Left ventricle myocardium inferior (tissue), 1 donor: ENCODE measurements at regions not wholly inside any gene's neighbourhood (a gene's known extent, or its start where the extent isn't known, plus 50 kb on each side); places are given as distances from the start of the nearest gene placed in this dataset.

ENCODE experiments used
- DNase-seq: peaks from one replicate; pipeline ENCODE4 v3.0.0-alpha.2; 2020
- H3K27ac ChIP-seq: fragments of 200-600 bp; replicated peaks from 2 replicates; pipeline ENCODE4 v1.8.0; 2021
- H3K27me3 ChIP-seq: fragments of 200-600 bp; 2 replicates; pipeline ENCODE4 v1.8.0; 2021; ENCODE audit warnings: low read depth
- H3K36me3 ChIP-seq: fragments of 200-600 bp; 2 replicates; pipeline ENCODE4 v1.8.0; 2021
- H3K4me1 ChIP-seq: fragments of 200-600 bp; 2 replicates; pipeline ENCODE4 v1.8.0; 2021
- H3K4me3 ChIP-seq: fragments of 200-600 bp; 2 replicates; pipeline ENCODE4 v1.8.0; 2021; ENCODE audit warnings: mild to moderate bottlenecking, moderate library complexity
- H3K9me3 ChIP-seq: fragments of 200-600 bp; replicated peaks from 2 replicates; pipeline ENCODE4 v1.8.0; 2021
- intact Hi-C: fragments of 100-400 bp; cut with micrococcal nuclease; formaldehyde crosslinking; loops from one replicate; pipeline ENCODE4 v1.11.0; 2022
- TF ChIP-seq, protein P1 (sequence below): fragments of 200-600 bp; IDR thresholded peaks from 2 replicates; pipeline ENCODE4 v1.8.0; 2021; ENCODE audit warnings: antibody characterized with exemption, mild to moderate bottlenecking, borderline replicate concordance
- donor health status: DM: no; HTN: yes; CAD: no; lungs with severe emphysema.

DNA sequence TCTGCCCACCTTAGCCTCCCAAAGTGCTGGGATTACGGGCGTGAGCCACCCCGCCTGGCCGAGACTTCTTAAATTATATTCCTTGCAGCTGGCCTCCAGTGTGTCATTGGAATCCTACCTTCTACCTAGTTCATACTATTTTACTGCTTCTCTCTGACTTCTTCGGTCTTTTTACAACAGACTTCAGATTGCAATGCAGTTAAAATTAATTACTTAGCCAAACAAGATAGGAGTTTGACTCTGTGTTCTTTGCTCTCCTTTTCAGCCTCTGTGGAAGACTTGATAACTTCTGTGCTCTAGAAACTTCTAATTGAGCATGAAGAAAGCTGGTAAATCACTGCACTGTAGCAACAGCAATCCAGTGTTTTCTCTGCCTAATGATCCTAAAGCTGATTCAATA is 199.5 kb downstream of the GASK1B start:
- no peak overlapping the region for H3K4me3 ChIP-seq
- H3K27ac ChIP-seq = no peak overlapping the region
- intact Hi-C loops = no loop called here
- H3K9me3 ChIP-seq = peaks cover 8% of the 10 kb centered on the region
- no peak for DNase-seq
- H3K4me1 ChIP-seq = no peaks in the 10 kb centered on the region
- no peaks in the 10 kb centered on the region for H3K27me3 ChIP-seq
- no peaks in the 10 kb centered on the region for H3K36me3 ChIP-seq
- TF ChIP-seq, protein P1, sequence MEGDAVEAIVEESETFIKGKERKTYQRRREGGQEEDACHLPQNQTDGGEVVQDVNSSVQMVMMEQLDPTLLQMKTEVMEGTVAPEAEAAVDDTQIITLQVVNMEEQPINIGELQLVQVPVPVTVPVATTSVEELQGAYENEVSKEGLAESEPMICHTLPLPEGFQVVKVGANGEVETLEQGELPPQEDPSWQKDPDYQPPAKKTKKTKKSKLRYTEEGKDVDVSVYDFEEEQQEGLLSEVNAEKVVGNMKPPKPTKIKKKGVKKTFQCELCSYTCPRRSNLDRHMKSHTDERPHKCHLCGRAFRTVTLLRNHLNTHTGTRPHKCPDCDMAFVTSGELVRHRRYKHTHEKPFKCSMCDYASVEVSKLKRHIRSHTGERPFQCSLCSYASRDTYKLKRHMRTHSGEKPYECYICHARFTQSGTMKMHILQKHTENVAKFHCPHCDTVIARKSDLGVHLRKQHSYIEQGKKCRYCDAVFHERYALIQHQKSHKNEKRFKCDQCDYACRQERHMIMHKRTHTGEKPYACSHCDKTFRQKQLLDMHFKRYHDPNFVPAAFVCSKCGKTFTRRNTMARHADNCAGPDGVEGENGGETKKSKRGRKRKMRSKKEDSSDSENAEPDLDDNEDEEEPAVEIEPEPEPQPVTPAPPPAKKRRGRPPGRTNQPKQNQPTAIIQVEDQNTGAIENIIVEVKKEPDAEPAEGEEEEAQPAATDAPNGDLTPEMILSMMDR = no peak

- Histone ChIP-seq H3K4me1 (no peaks in the 10 kb centered on the region), H3K27me3 (no peaks in the 10 kb centered on the region), H3K27ac (no peak overlapping the region), H3K9me3 (no peaks in the 10 kb centered on the region), H3K4me3 (no peak overlapping the region), H3K36me3 (no peaks in the 10 kb centered on the region)
- intact Hi-C loops = no loop called here
- TF ChIP-seq, protein P1 = no peak
- no peak for DNase-seq
Measured at GRCh38 chr4:157964463-157964862, 208.4 kb downstream of the GASK1B start.

DNA sequence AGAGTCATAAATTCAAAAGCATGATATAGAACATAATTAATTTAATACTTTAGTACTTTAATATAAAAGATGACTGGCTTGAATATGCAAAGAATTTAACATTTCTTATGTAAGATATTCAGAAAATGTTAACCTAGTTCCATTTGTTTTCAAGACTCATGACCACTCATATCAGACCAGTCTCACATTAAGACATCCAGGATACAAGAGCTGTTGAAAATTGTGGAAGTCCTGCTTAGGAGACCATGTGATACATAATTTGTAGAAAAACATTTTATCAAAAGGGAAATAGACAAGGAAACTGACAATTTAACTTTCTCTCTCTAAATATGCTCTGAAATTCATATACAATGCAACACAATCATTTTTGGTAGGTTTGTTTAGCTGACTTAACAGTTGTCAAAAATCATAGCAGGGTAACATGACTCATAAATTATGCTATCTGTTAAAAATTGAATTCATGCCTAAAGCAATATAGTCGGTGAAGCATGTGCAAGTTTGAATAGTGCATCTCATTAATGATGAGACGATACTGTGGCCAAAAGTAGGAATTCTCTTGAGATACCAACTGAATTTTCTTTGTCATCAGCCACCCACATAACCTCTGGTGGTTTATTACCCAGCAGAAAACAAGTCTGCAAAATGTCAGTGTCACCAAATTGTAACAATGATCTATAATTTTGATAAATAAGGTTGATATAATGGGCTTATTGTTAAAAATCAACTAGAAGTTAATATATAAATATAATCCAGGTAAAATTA is 211.4 kb downstream of the GASK1B start:
- Histone ChIP-seq H3K9me3 (no peaks in the 10 kb centered on the region), H3K27ac (no peak overlapping the region), H3K27me3 (no peaks in the 10 kb centered on the region), H3K4me3 (no peak overlapping the region), H3K36me3 (no peaks in the 10 kb centered on the region), H3K4me1 (no peaks in the 10 kb centered on the region)
- intact Hi-C loops = no loop called here
- TF ChIP-seq, protein P1 = no peak
- DNase-seq = no peak

DNA sequence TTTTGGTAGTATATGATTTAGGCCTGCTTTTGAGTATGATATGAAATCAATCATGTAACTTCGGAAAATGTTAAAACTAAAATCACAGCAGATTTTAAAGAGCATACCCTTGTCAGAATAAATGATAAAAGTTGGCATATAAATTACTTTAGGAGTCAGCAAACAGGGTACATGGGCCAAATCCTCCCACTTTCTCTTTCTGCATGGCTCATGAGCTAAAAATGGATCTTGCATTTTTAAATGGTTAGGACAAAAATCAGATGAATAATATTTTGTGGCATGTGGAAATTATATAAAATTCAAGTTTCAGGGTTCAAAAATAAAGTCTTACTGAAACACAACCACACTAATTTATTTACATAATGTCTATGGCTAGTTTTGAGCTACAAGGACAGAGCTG is 214.9 kb downstream of the GASK1B start:
- no peak overlapping the region for H3K27ac ChIP-seq
- TF ChIP-seq, protein P1 = no peak
- H3K9me3 ChIP-seq = no peaks in the 10 kb centered on the region
- H3K4me1 ChIP-seq = no peaks in the 10 kb centered on the region
- no peaks in the 10 kb centered on the region for H3K27me3 ChIP-seq
- intact Hi-C loops = no loop called here
- no peak overlapping the region for H3K4me3 ChIP-seq
- H3K36me3 ChIP-seq = no peaks in the 10 kb centered on the region
- no peak for DNase-seq

GRCh38 chr4:157942017-157942416 is 230.8 kb downstream of the GASK1B start:
- no peak for DNase-seq
- intact Hi-C loops = no loop called here
- H3K4me1 ChIP-seq = no peaks in the 10 kb centered on the region

More at GRCh38 chr4:157942017-157942416, 230.8 kb downstream of the GASK1B start:
- no peak overlapping the region for H3K27ac ChIP-seq
- no peak overlapping the region for H3K4me3 ChIP-seq
- H3K36me3 ChIP-seq = no peaks in the 10 kb centered on the region
- no peaks in the 10 kb centered on the region for H3K9me3 ChIP-seq
- TF ChIP-seq, protein P1 = no peak
- no peaks in the 10 kb centered on the region for H3K27me3 ChIP-seq
